ENCODE measurements at regions not wholly inside any gene's neighbourhood (a gene's known extent, or its start where the extent isn't known, plus 50 kb on each side); places are given as distances from the start of the nearest gene placed in this dataset.

- Histone ChIP-seq H3K4me1 (no peaks in the 10 kb centered on the region), H3K36me3 (no peaks in the 10 kb centered on the region), H3K9me3 (no peaks in the 10 kb centered on the region), H3K27ac (no peak overlapping the region), H3K4me3 (no peak overlapping the region), H3K27me3 (no peaks in the 10 kb centered on the region)
- DNase-seq = no peak
- intact Hi-C loops (cut with DNase I; ENCODE audit: low total_unique reads) (no loop called here), in situ Hi-C loops (cut with MboI; ENCODE audit: low sequenced_read_pairs in 4 of 4) (no loop called here)
- no peak for TF ChIP-seq POLR2A (IDR thresholded peaks at IDR 0.05)
- TF ChIP-seq CTCF (IDR thresholded peaks at IDR 0.05 in 4 of 5, conservative IDR thresholded peaks at IDR 0.05 in 1 of 5) = no peak
- ATAC-seq = no peak
Measured at GRCh38 chr1:96409087-96409486, 312.5 kb upstream of the PTBP2 start.

GRCh38 chr1:96409689-96410088, 311.9 kb upstream of the PTBP2 start:
- Histone ChIP-seq H3K4me1 (no peaks in the 10 kb centered on the region), H3K9me3 (no peaks in the 10 kb centered on the region), H3K4me3 (no peak overlapping the region), H3K27ac (no peak overlapping the region), H3K27me3 (no peaks in the 10 kb centered on the region), H3K36me3 (no peaks in the 10 kb centered on the region)
- intact Hi-C loops (cut with DNase I; ENCODE audit: low total_unique reads) (no loop called here), in situ Hi-C loops (cut with MboI; ENCODE audit: low sequenced_read_pairs in 4 of 4) (no loop called here)
- DNase-seq (no peak), ATAC-seq (no peak)
- no peak for TF ChIP-seq POLR2A (IDR thresholded peaks at IDR 0.05)
- no peak for TF ChIP-seq CTCF (IDR thresholded peaks at IDR 0.05 in 4 of 5, conservative IDR thresholded peaks at IDR 0.05 in 1 of 5)

- Histone ChIP-seq H3K9me3 (no peaks in the 10 kb centered on the region), H3K4me3 (no peak overlapping the region), H3K27ac (no peak overlapping the region), H3K36me3 (no peaks in the 10 kb centered on the region), H3K27me3 (no peaks in the 10 kb centered on the region), H3K4me1 (peaks cover under 1 to 3% of the 10 kb centered on the region in 2 donors)
- intact Hi-C loops (cut with DNase I; ENCODE audit: low total_unique reads) (no loop called here), in situ Hi-C loops (cut with MboI; ENCODE audit: low sequenced_read_pairs in 4 of 4) (no loop called here)
- DNase-seq (no peak), ATAC-seq (no peak)
- TF ChIP-seq POLR2A (IDR thresholded peaks at IDR 0.05) (no peak), CTCF (IDR thresholded peaks at IDR 0.05 in 4 of 5, conservative IDR thresholded peaks at IDR 0.05 in 1 of 5) (no peak)
Measured at GRCh38 chr1:96411006-96411405, 310.6 kb upstream of the PTBP2 start.

GRCh38 chr1:96414598-96414997, 307.0 kb upstream of the PTBP2 start:
- intact Hi-C loops (cut with DNase I; ENCODE audit: low total_unique reads) = no loop called here

More at GRCh38 chr1:96414598-96414997, 307.0 kb upstream of the PTBP2 start:
- no peak for ATAC-seq
- H3K27me3 ChIP-seq = no peaks in the 10 kb centered on the region
- no peak overlapping the region for H3K27ac ChIP-seq
- in situ Hi-C loops (cut with MboI; ENCODE audit: low sequenced_read_pairs in 4 of 4) = no loop called here
- H3K4me1 ChIP-seq = peaks cover 8% of the 10 kb centered on the region in 2 donors
- H3K9me3 ChIP-seq = no peaks in the 10 kb centered on the region
- no peak for TF ChIP-seq CTCF (IDR thresholded peaks at IDR 0.05 in 4 of 5, conservative IDR thresholded peaks at IDR 0.05 in 1 of 5)
- no peak for TF ChIP-seq POLR2A (IDR thresholded peaks at IDR 0.05)
- no peaks in the 10 kb centered on the region for H3K36me3 ChIP-seq
- H3K4me3 ChIP-seq = no peak overlapping the region
- DNase-seq = no peak

Data from gastrocnemius medialis (tissue), 4 donors.